K562 (cell line): ENCODE measurements at regions not wholly inside any gene's neighbourhood (a gene's known extent, or its start where the extent isn't known, plus 50 kb on each side); places are given as distances from the start of the nearest gene placed in this dataset.

Source experiments
- ATAC-seq: fragments of 200-7000 bp; cut with Tn5 transposase; 3 replicates; pipeline ENCODE4 v1.9.1; 2020; ENCODE audit warnings: moderate library complexity
- BruUV-seq: library from RNA; stranded (reverse); fragments of 400-500 nt; replicated peaks from 2 replicates; lab custom pipeline; 2021; lab: Mats Ljungman, UMichigan
- CTCF ChIA-PET: fragments of 300-600 bp; formaldehyde crosslinking; extraction: SDS; loops from one replicate; lab custom pipeline; 2021; ENCODE audit warnings: low intra/inter-chr PET ratio; lab: Yijun Ruan, JAX
- POLR2A ChIA-PET: fragments of 300-600, 350-650 bp; sonication (Branson Sonifier 250); formaldehyde crosslinking; extraction: SDS; loops from one replicate; lab custom pipeline; 2021; ENCODE audit warnings: antibody characterized with exemption, inconsistent platforms; lab: Yijun Ruan, JAX
- DNase-seq, 4 experiments: peaks; one replicate each; pipeline versions ENCODE4 v3.0.0 to v3.0.0-alpha.2; 2011 to 2018; ENCODE audit warnings: low spot score in 3 of 4, mixed read lengths in 3 of 4; ENCODE audit errors: extremely low read depth in 1 of 4
- FAIRE-seq: peaks from 2 replicates; lab custom pipeline; 2011; peaks lifted over from hg19 to GRCh38; lab: Jason Lieb, UNC
- H2AFZ ChIP-seq: 2 replicates; pipeline ENCODE4 v1.6.0; 2011; ENCODE audit warnings: low read depth, low read length, control low read depth, inconsistent platforms
- H3K27ac ChIP-seq: fragments of 200-600 bp; 3 replicates; pipeline ENCODE4 v1.8.0; 2011; ENCODE audit warnings: low read depth, mild to moderate bottlenecking, control low read depth, inconsistent platforms, low read length, moderate library complexity, mixed read lengths; ENCODE audit errors: extremely low read depth
- H3K27me3 ChIP-seq, 2 experiments: fragments of 300-600 bp in 1 of 2; 2 replicates in 1 of 2; 3 replicates in 1 of 2; pipeline versions ENCODE4 v1.6.0 to v1.8.0; 2011; ENCODE audit warnings: inconsistent platforms in 2 of 2, low read length in 2 of 2, mild to moderate bottlenecking in 1 of 2, mixed read lengths in 1 of 2, moderate library complexity in 1 of 2; ENCODE audit not compliant: control insufficient read depth in 2 of 2, insufficient read depth in 2 of 2
- H3K36me3 ChIP-seq: fragments of 300-600 bp; 3 replicates; pipeline ENCODE4 v1.8.0; 2011; ENCODE audit warnings: mild to moderate bottlenecking, low read length, inconsistent platforms; ENCODE audit not compliant: control insufficient read depth, insufficient read depth
- H3K4me1 ChIP-seq, 2 experiments: fragments of 200-600 bp in 1 of 2; replicated peaks in 1 of 2; 2 replicates in 1 of 2; 3 replicates in 1 of 2; pipeline versions ENCODE4 v1.5.1 to v1.8.0; 2011; ENCODE audit warnings: inconsistent platforms in 2 of 2, low read length in 2 of 2, mild to moderate bottlenecking in 1 of 2, mixed read lengths in 1 of 2, moderate library complexity in 1 of 2; ENCODE audit not compliant: control insufficient read depth in 2 of 2, insufficient read depth in 2 of 2
- H3K4me2 ChIP-seq: 2 replicates; pipeline ENCODE4 v1.6.1; 2011; ENCODE audit warnings: low read length, control low read depth, inconsistent platforms, mixed read lengths; ENCODE audit not compliant: insufficient read depth
- H3K4me3 ChIP-seq: fragments of 200-600 bp; sonication (generic), shearing (Covaris generic); 2 replicates; pipeline ENCODE4 v1.5.1; 2016; ENCODE audit warnings: control low read depth, inconsistent platforms
- H3K79me2 ChIP-seq: fragments of 200-600 bp; 3 replicates; pipeline ENCODE4 v1.8.0; 2011; ENCODE audit warnings: low read length, inconsistent platforms; ENCODE audit not compliant: control insufficient read depth, insufficient read depth
- H3K9ac ChIP-seq, 2 experiments: 2 replicates each; pipeline versions ENCODE4 v1.6.0 to v1.6.1; 2011; ENCODE audit warnings: low read depth in 2 of 2, low read length in 2 of 2, control low read depth in 1 of 2, inconsistent platforms in 1 of 2, mild to moderate bottlenecking in 1 of 2, mixed read lengths in 1 of 2; ENCODE audit not compliant: insufficient read depth in 1 of 2
- H3K9me1 ChIP-seq: one replicate; pipeline ENCODE4 v1.6.0; 2011; ENCODE audit warnings: inconsistent platforms, mild to moderate bottlenecking, low read length, moderate library complexity; ENCODE audit not compliant: control insufficient read depth, insufficient read depth
- H3K9me3 ChIP-seq: replicated peaks from 2 replicates; pipeline ENCODE4 v1.5.1; 2011; ENCODE audit warnings: low read depth, low read length, inconsistent platforms; ENCODE audit not compliant: control insufficient read depth, insufficient read depth
- H4K20me1 ChIP-seq: replicated peaks from 2 replicates; pipeline ENCODE4 v1.6.1; 2011; ENCODE audit warnings: low read length, inconsistent platforms, mixed read lengths; ENCODE audit not compliant: control insufficient read depth, insufficient read depth
- EP300 ChIP-seq: IDR thresholded peaks from 2 replicates; pipeline ENCODE4 v1.6.1; 2012; ENCODE audit warnings: low read length, improper control_type of control experiment
- MYC ChIP-seq, 2 experiments: fragments of 250-450 bp in 1 of 2; sonication (Bioruptor Pico) in 1 of 2; IDR thresholded peaks; 2 replicates each; pipeline versions ENCODE4 v1.5.1 to v1.6.1; 2012 to 2021; ENCODE audit warnings: low read depth in 2 of 2, borderline replicate concordance in 1 of 2, improper control_type of control experiment in 1 of 2, low read length in 1 of 2, mild to moderate bottlenecking in 1 of 2, moderate library complexity in 1 of 2
- NFIC ChIP-seq: fragments of 450-650 bp; IDR thresholded peaks from 2 replicates; pipeline ENCODE4 v1.6.1; 2017; ENCODE audit warnings: mild to moderate bottlenecking, inconsistent platforms
- NR3C1 ChIP-seq: sonication (generic); formaldehyde crosslinking; IDR thresholded peaks from 2 replicates; pipeline ENCODE4 v1.8.1; 2022; ENCODE audit warnings: missing genetic modification reagents
- POLR2AphosphoS2 ChIP-seq: IDR thresholded peaks from 2 replicates; pipeline ENCODE4 v1.6.1; 2012; ENCODE audit warnings: low read length, improper control_type of control experiment
- POLR2G ChIP-seq: fragments of 200-400 bp; formaldehyde crosslinking; IDR thresholded peaks from 2 replicates; pipeline ENCODE4 v1.6.1; 2017; ENCODE audit warnings: low read depth, mild to moderate bottlenecking, antibody characterized with exemption, low read length, moderate library complexity
- SNIP1 ChIP-seq: fragments of 450-650 bp; IDR thresholded peaks from 2 replicates; pipeline ENCODE4 v1.7.1; 2017; ENCODE audit warnings: low read depth, mild to moderate bottlenecking
- YBX1 ChIP-seq: fragments of 450-650 bp; IDR thresholded peaks from 2 replicates; pipeline ENCODE4 v1.7.1; 2016; ENCODE audit warnings: mild to moderate bottlenecking
- ZFX ChIP-seq: sonication (generic); formaldehyde crosslinking; IDR thresholded peaks from 2 replicates; pipeline ENCODE4 v1.8.0; 2022; ENCODE audit warnings: mild to moderate bottlenecking, missing genetic modification reagents, moderate library complexity
- ZNF197 ChIP-seq: fragments of 200-800 bp; sonication (Bioruptor generic); IDR thresholded peaks from 2 replicates; pipeline ENCODE4 v1.6.1; 2016; ENCODE audit warnings: low read depth, missing genetic modification characterization, missing compliant biosample characterization
- ZNF408 ChIP-seq: fragments of 250-450 bp; sonication (Bioruptor Pico); IDR thresholded peaks from 2 replicates; pipeline ENCODE4 v1.4.0; 2020; ENCODE audit warnings: low read depth, mild to moderate bottlenecking, moderate library complexity
- ZNF431 ChIP-seq: sonication (generic); formaldehyde crosslinking; IDR thresholded peaks from 2 replicates; pipeline ENCODE4 v1.8.0; 2022; ENCODE audit warnings: mild to moderate bottlenecking, missing genetic modification reagents
- ZNF696 ChIP-seq: fragments of 250-450 bp; sonication (Bioruptor Pico); conservative IDR thresholded peaks from 2 replicates; pipeline ENCODE4 v1.4.0; 2020; ENCODE audit warnings: mild to moderate bottlenecking, moderate library complexity
- WGBS: fragments of 100-300 bp; shearing (Covaris generic); methylation state at CpG from one replicate; pipeline ENCODE4 v1.1.6; 2016; ENCODE audit warnings: low coverage, mixed read lengths; ENCODE audit not compliant: insufficient coverage; ENCODE audit errors: missing lambda C conversion rate; 5-methylcytosine and 5-hydroxymethylcytosine counted together
- in situ Hi-C: fragments of 300-500 bp; cut with MboI; formaldehyde crosslinking; loops from 4 replicates; pipeline ENCODE4 v1.15.0; 2018; ENCODE audit warnings: inconsistent platforms, mixed read lengths
- intact Hi-C: fragments of 100-400 bp; cut with micrococcal nuclease; formaldehyde crosslinking; loops from 2 replicates; pipeline ENCODE4 v1.14.2; 2022
- TF ChIP-seq, protein P1 (sequence below): sonication (generic); formaldehyde crosslinking; IDR thresholded peaks from 2 replicates; pipeline ENCODE4 v1.8.1; 2023; ENCODE audit warnings: mild to moderate bottlenecking, missing genetic modification reagents

DNA sequence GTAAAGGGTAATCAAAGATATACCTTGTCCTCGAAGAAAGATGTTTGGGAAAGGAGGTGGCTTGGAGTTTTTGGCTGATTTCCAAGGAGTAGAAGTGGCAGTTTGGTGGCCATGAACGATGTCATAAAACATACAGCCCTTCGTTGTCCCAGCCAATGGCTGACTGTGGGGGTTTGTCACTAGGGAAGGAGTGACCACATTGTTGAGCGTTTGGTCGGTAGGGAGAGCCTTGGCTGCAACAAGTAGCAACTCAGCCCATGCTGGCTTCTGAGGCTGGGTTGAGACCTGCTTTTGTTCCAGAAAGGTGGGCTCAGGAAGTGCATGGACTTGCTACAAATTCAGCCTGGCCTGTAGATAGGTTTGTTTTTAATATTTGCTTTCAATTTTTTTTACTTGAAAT is 128.3 kb downstream of the BOD1 start:
- in situ Hi-C loops (no loop called here), intact Hi-C loops (no loop called here)
- Histone ChIP-seq H3K27ac (no peak overlapping the region), H3K9me1 (no peaks in the 10 kb centered on the region), H2AFZ (no peak overlapping the region), H3K4me2 (no peak overlapping the region), H3K36me3 (no peaks in the 10 kb centered on the region), H3K4me3 (no peak overlapping the region), H3K79me2 (no peaks in the 10 kb centered on the region), H3K9ac (no peak overlapping the region), H3K9me3 (no peaks in the 10 kb centered on the region), H4K20me1 (no peaks in the 10 kb centered on the region), H3K27me3 (peaks cover 8 to 39% of the 10 kb centered on the region in 2 experiments; a peak in 4 of 5 replicates), H3K4me1 (no peaks in the 10 kb centered on the region)
- DNase-seq: no peak
- CTCF ChIA-PET: no interaction called here
- no peak for FAIRE-seq
- BruUV-seq: no TSS peak
- 0% methylated on average over 5 of the region's 5 CpGs for WGBS
- POLR2A ChIA-PET: interaction anchor here (0.6 kb wide), 1 partner anchor 43 kb away, joined by 3 read pairs; no protein-coding TSS in a partner anchor
- no peak for TF ChIP-seq ZNF197
- peak; percentile 19; the same call in 1 of the 2 replicates for TF ChIP-seq NFIC
- no peak for ATAC-seq

DNA sequence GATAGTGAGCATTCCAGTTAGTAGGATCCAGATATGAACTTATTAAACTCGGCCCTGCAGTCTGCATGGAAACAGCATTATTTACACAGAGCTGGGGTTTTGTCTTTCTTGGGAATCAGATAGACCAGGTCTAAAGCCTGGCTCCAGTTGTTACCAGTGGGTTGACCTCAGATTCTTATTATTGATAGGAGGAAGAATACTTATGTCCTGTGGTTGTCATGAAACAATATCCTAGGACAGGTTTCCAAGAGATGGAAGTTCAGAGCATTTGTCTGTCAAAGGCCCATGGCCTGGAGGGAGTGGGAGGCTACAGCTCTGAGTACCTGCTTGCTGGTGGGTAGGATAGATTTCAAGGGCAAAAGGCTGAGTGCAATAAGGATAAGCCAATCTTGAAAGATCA is 129.2 kb downstream of the BOD1 start:
- in situ Hi-C loops (no loop called here), intact Hi-C loops (no loop called here)
- Histone ChIP-seq H3K9ac (no peak overlapping the region), H3K9me1 (no peaks in the 10 kb centered on the region), H3K27ac (no peak overlapping the region), H3K36me3 (no peaks in the 10 kb centered on the region), H3K4me3 (no peak overlapping the region), H4K20me1 (no peaks in the 10 kb centered on the region), H3K4me2 (no peak overlapping the region), H3K27me3 (peaks cover 10 to 40% of the 10 kb centered on the region in 2 experiments; a peak in 4 of 5 replicates), H3K4me1 (no peaks in the 10 kb centered on the region), H2AFZ (no peak overlapping the region), H3K79me2 (no peaks in the 10 kb centered on the region), H3K9me3 (no peaks in the 10 kb centered on the region)
- ChIA-PET CTCF (no interaction called here), POLR2A (no interaction called here)
- BruUV-seq: no TSS peak
- FAIRE-seq (no peak), DNase-seq (no peak), ATAC-seq (no peak)
- 0% methylated on average over 1 of the region's 1 CpG for WGBS
- TF ChIP-seq ZNF696 (no peak), EP300 (no peak), ZNF431 (CRISPR knock-in tag) (no peak), SNIP1 (no peak), ZNF408 (no peak), POLR2G (no peak), YBX1 (no peak), NR3C1 (CRISPR knock-in tag) (no peak), POLR2AphosphoS2 (no peak), ZFX (CRISPR knock-in tag) (no peak), MYC (IDR thresholded peaks at IDR 0.05; ENCODE audit: low read depth, low read length) (no peak), MYC (CRISPR knock-in tag; IDR thresholded peaks at IDR 0.05; ENCODE audit: borderline replicate concordance, low read depth) (no peak)
- TF ChIP-seq, protein P1, sequence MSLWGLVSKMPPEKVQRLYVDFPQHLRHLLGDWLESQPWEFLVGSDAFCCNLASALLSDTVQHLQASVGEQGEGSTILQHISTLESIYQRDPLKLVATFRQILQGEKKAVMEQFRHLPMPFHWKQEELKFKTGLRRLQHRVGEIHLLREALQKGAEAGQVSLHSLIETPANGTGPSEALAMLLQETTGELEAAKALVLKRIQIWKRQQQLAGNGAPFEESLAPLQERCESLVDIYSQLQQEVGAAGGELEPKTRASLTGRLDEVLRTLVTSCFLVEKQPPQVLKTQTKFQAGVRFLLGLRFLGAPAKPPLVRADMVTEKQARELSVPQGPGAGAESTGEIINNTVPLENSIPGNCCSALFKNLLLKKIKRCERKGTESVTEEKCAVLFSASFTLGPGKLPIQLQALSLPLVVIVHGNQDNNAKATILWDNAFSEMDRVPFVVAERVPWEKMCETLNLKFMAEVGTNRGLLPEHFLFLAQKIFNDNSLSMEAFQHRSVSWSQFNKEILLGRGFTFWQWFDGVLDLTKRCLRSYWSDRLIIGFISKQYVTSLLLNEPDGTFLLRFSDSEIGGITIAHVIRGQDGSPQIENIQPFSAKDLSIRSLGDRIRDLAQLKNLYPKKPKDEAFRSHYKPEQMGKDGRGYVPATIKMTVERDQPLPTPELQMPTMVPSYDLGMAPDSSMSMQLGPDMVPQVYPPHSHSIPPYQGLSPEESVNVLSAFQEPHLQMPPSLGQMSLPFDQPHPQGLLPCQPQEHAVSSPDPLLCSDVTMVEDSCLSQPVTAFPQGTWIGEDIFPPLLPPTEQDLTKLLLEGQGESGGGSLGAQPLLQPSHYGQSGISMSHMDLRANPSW (CRISPR knock-in tag): no peak
